Endothelial cell of umbilical vein (primary cell): ENCODE measurements at regions not wholly inside any gene's neighbourhood (a gene's known extent, or its start where the extent isn't known, plus 50 kb on each side); places are given as distances from the start of the nearest gene placed in this dataset.

Experiments used
- BruUV-seq: library from RNA; stranded (reverse); fragments of 400-500 nt; replicated peaks from 2 replicates; lab custom pipeline; 2021; lab: Mats Ljungman, UMichigan
- CTCF ChIA-PET: fragments of 300-600, 350-600 bp; sonication (Branson Sonifier 250); formaldehyde crosslinking; loops from one replicate; lab custom pipeline; 2021; ENCODE audit warnings: antibody characterized with exemption, inconsistent platforms; lab: Charles Lee
- POLR2A ChIA-PET: fragments of 300-600, 350-600 bp; sonication (Branson Sonifier 250); formaldehyde crosslinking; loops from one replicate; lab custom pipeline; 2021; ENCODE audit warnings: antibody characterized with exemption, inconsistent platforms; lab: Charles Lee
- DNase-seq: peaks from one replicate; pipeline ENCODE4 v3.0.0-alpha.2; 2011; ENCODE audit warnings: low read depth, low spot score
- FAIRE-seq: peaks from 2 replicates; lab custom pipeline; 2011; peaks lifted over from hg19 to GRCh38; lab: Jason Lieb, UNC
- H2AFZ ChIP-seq: 2 replicates; pipeline ENCODE4 v1.6.0; 2012; ENCODE audit warnings: low read depth, low read length, control low read depth, inconsistent platforms
- H3K27ac ChIP-seq: 2 replicates; pipeline ENCODE4 v1.5.1; 2011; ENCODE audit warnings: low read depth, mild to moderate bottlenecking, control low read depth, low read length, moderate library complexity; ENCODE audit not compliant: insufficient read depth
- H3K27me3 ChIP-seq, 2 experiments: 2 replicates each; pipeline versions ENCODE4 v1.6.0 to v1.6.1; 2011; ENCODE audit warnings: low read length in 2 of 2, mixed read lengths in 1 of 2; ENCODE audit not compliant: control insufficient read depth in 2 of 2, insufficient read depth in 2 of 2
- H3K36me3 ChIP-seq, 2 experiments: 2 replicates in 1 of 2; 3 replicates in 1 of 2; pipeline ENCODE4 v1.5.1; 2011; ENCODE audit warnings: low read length in 2 of 2, mild to moderate bottlenecking in 1 of 2, moderate library complexity in 1 of 2; ENCODE audit not compliant: control insufficient read depth in 2 of 2, insufficient read depth in 2 of 2; ENCODE audit errors: extremely low read depth in 1 of 2
- H3K4me1 ChIP-seq: 3 replicates; pipeline ENCODE4 v1.5.1; 2011; ENCODE audit warnings: mild to moderate bottlenecking, low read length; ENCODE audit not compliant: control insufficient read depth, insufficient read depth; ENCODE audit errors: extremely low read depth
- H3K4me2 ChIP-seq: 2 replicates; pipeline ENCODE4 v1.6.1; 2011; ENCODE audit warnings: low read length, control low read depth, mixed read lengths; ENCODE audit not compliant: insufficient read depth
- H3K4me3 ChIP-seq, 3 experiments: fragments of 200-600 bp in 1 of 3; sonication (generic), shearing (Covaris generic) in 1 of 3; replicated peaks in 1 of 3; 2 replicates each; pipeline ENCODE4 v1.5.1; 2011 to 2016; ENCODE audit warnings: control low read depth in 3 of 3, low read length in 3 of 3, mild to moderate bottlenecking in 2 of 3, inconsistent platforms in 1 of 3, low read depth in 1 of 3, moderate library complexity in 1 of 3; ENCODE audit not compliant: insufficient read depth in 1 of 3
- H3K79me2 ChIP-seq: 2 replicates; pipeline ENCODE4 v1.6.0; 2012; ENCODE audit warnings: low read length, inconsistent platforms; ENCODE audit not compliant: control insufficient read depth, insufficient read depth
- H3K9ac ChIP-seq: replicated peaks from 2 replicates; pipeline ENCODE3; 2011; ENCODE audit warnings: low read length, control low read depth; ENCODE audit not compliant: insufficient read depth; ENCODE audit errors: extremely low read depth
- H3K9me1 ChIP-seq: replicated peaks from 3 replicates; pipeline ENCODE4 v1.6.0; 2011; ENCODE audit warnings: mild to moderate bottlenecking, low read length; ENCODE audit not compliant: control insufficient read depth, insufficient read depth; ENCODE audit errors: extremely low read depth
- H3K9me3 ChIP-seq: replicated peaks from 2 replicates; pipeline ENCODE4 v1.5.1; 2012; ENCODE audit warnings: low read length, inconsistent platforms; ENCODE audit not compliant: control insufficient read depth, insufficient read depth
- H4K20me1 ChIP-seq: replicated peaks from 2 replicates; pipeline ENCODE3; 2011; ENCODE audit warnings: mild to moderate bottlenecking, low read length; ENCODE audit not compliant: control insufficient read depth, insufficient read depth; ENCODE audit errors: extremely low read depth
- EZH2 ChIP-seq: IDR thresholded peaks from 2 replicates; pipeline ENCODE4 v1.6.1; 2012; ENCODE audit warnings: borderline replicate concordance, low read depth, mild to moderate bottlenecking, moderate library complexity, low read length, inconsistent platforms; ENCODE audit not compliant: severe bottlenecking
- FOS ChIP-seq: IDR thresholded peaks from 2 replicates; pipeline ENCODE4 v1.6.1; 2011; ENCODE audit warnings: mild to moderate bottlenecking, low read length, moderate library complexity, borderline replicate concordance; ENCODE audit not compliant: insufficient read depth
- GATA2 ChIP-seq: IDR thresholded peaks from 2 replicates; pipeline ENCODE4 v1.7.0; 2011; ENCODE audit warnings: low read depth, mild to moderate bottlenecking, moderate library complexity, mixed read lengths, low read length; ENCODE audit not compliant: insufficient read length, insufficient read depth
- JUN ChIP-seq: IDR thresholded peaks from 2 replicates; pipeline ENCODE4 v1.6.1; 2011; ENCODE audit warnings: borderline replicate concordance, low read depth; ENCODE audit not compliant: insufficient read length, insufficient read depth
- MYC ChIP-seq: IDR thresholded peaks from one replicate; pipeline ENCODE4 v1.6.1; 2011; ENCODE audit warnings: mild to moderate bottlenecking, low read depth, low read length
- POLR2A ChIP-seq: IDR thresholded peaks from 2 replicates; pipeline ENCODE4 v1.6.1; 2012; ENCODE audit warnings: low read depth, mild to moderate bottlenecking, control low read depth, low read length
- POLR2AphosphoS5 ChIP-seq: IDR thresholded peaks from 2 replicates; pipeline ENCODE4 v1.6.1; 2012; ENCODE audit warnings: low read depth, mild to moderate bottlenecking, control low read depth, low read length, moderate library complexity; ENCODE audit not compliant: insufficient read depth
- dilution Hi-C: fragments of 300-500 bp; cut with MboI; formaldehyde crosslinking; loops from one replicate; pipeline ENCODE4 v1.15.0; 2019; ENCODE audit warnings: low sequenced_read_pairs; ENCODE audit not compliant: extremely low pct_ligation_motif_present
- intact Hi-C: fragments of 100-400 bp; cut with micrococcal nuclease; formaldehyde crosslinking; loops from one replicate; pipeline ENCODE4 v1.10.0; 2022
- TF ChIP-seq, protein P1 (sequence below): IDR thresholded peaks from 2 replicates; pipeline ENCODE4 v1.6.1; 2011; ENCODE audit not compliant: insufficient read depth, insufficient read length
- TF ChIP-seq, protein P2 (sequence below), 2 donors: IDR thresholded peaks; 1 replicate in 1 of 2; 2 replicates in 1 of 2; pipeline ENCODE4 v1.5.1; 2011; ENCODE audit warnings: low read length in 2 of 2, mild to moderate bottlenecking in 2 of 2, moderate library complexity in 2 of 2, control low read depth in 1 of 2, inconsistent platforms in 1 of 2, low read depth in 1 of 2; ENCODE audit not compliant: insufficient read depth in 1 of 2; ENCODE audit errors: extremely low read depth in 1 of 2

DNA sequence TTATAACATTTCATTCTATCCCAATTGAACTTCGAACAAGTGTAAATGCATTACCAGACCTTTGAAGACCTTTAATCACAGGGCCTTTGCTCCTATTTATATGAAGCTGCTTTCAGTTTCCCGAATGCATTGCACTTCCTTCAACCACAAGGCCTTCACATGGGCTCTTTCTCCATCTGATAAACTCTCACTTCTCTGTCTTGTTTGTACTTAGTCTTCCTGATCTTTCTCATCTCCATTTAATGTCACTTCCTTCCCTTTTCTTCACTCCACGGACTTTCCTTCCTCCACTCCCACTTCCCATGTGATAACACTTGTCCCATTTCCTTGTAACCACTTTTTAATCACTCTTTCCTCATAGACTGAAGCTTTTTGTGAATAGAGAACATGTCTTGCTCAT lies 74.3 kb upstream of the TNC start:
- Histone ChIP-seq H3K4me1 (no peaks in the 10 kb centered on the region), H3K9me1 (no peaks in the 10 kb centered on the region), H3K9ac (no peak overlapping the region), H3K4me3 (no peak overlapping the region), H3K79me2 (no peaks in the 10 kb centered on the region), H3K4me2 (no peak overlapping the region), H3K27ac (no peak overlapping the region), H3K36me3 (no peaks in the 10 kb centered on the region), H3K27me3 (no peaks in the 10 kb centered on the region), H3K9me3 (peaks cover 2% of the 10 kb centered on the region), H4K20me1 (no peaks in the 10 kb centered on the region), H2AFZ (no peak overlapping the region)
- ChIA-PET CTCF (no interaction called here), POLR2A (no interaction called here)
- no peak for TF ChIP-seq POLR2AphosphoS5
- TF ChIP-seq JUN, result no peak
- TF ChIP-seq GATA2, result no peak
- no peak for TF ChIP-seq FOS
- TF ChIP-seq, protein P1, sequence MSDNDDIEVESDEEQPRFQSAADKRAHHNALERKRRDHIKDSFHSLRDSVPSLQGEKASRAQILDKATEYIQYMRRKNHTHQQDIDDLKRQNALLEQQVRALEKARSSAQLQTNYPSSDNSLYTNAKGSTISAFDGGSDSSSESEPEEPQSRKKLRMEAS, result no peak
- no peak for TF ChIP-seq EZH2
- TF ChIP-seq, protein P2, sequence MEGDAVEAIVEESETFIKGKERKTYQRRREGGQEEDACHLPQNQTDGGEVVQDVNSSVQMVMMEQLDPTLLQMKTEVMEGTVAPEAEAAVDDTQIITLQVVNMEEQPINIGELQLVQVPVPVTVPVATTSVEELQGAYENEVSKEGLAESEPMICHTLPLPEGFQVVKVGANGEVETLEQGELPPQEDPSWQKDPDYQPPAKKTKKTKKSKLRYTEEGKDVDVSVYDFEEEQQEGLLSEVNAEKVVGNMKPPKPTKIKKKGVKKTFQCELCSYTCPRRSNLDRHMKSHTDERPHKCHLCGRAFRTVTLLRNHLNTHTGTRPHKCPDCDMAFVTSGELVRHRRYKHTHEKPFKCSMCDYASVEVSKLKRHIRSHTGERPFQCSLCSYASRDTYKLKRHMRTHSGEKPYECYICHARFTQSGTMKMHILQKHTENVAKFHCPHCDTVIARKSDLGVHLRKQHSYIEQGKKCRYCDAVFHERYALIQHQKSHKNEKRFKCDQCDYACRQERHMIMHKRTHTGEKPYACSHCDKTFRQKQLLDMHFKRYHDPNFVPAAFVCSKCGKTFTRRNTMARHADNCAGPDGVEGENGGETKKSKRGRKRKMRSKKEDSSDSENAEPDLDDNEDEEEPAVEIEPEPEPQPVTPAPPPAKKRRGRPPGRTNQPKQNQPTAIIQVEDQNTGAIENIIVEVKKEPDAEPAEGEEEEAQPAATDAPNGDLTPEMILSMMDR (IDR thresholded peaks at IDR 0.05; ENCODE audit: extremely low read depth in 1 of 2, insufficient read depth in 1 of 2, low read depth in 1 of 2, low read length in 2 of 2), result no peak
- no peak for TF ChIP-seq POLR2A
- no peak for TF ChIP-seq MYC
- no peak for FAIRE-seq
- no peak for DNase-seq
- dilution Hi-C loops (no loop called here), intact Hi-C loops (no loop called here)
- BruUV-seq, result no TSS peak
